SHP77 (cell line): ENCODE measurements at regions not wholly inside any gene's neighbourhood (a gene's known extent, or its start where the extent isn't known, plus 50 kb on each side); places are given as distances from the start of the nearest gene placed in this dataset.
A peak's percentile ranks its signal among the peaks of the same experiment; 100 is the strongest.
"Not testable (repeated sequence)": the region's sequence is repeated elsewhere in the genome, so short reads cannot be mapped to it uniquely, and the experiment has no call there.

Experiments
- DNase-seq, 2 experiments: peaks; one replicate each; lab custom pipeline; 2025; lab: John Stamatoyannopoulos, UW

DNA sequence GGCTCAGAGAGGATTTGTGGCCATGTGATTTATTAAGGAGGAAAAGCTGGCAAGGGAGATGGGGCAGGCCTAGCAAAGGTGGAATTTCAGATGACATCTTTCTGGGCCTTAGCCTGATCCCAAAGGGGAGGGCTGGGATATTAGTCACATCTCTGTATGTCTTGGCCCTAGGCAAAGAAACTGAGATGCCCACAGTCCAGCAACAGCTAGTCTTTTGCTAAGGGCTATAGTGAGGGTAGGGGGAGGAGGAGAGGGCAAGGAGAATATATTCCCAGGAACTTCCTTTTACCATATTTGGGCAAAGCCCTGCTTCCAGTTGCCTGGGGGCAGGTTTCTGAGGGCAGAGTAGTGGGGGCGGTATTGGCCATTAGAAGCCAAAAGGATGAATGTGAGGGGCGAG lies 209.8 kb upstream of the NR3C2 start:
- no peak for DNase-seq

DNA sequence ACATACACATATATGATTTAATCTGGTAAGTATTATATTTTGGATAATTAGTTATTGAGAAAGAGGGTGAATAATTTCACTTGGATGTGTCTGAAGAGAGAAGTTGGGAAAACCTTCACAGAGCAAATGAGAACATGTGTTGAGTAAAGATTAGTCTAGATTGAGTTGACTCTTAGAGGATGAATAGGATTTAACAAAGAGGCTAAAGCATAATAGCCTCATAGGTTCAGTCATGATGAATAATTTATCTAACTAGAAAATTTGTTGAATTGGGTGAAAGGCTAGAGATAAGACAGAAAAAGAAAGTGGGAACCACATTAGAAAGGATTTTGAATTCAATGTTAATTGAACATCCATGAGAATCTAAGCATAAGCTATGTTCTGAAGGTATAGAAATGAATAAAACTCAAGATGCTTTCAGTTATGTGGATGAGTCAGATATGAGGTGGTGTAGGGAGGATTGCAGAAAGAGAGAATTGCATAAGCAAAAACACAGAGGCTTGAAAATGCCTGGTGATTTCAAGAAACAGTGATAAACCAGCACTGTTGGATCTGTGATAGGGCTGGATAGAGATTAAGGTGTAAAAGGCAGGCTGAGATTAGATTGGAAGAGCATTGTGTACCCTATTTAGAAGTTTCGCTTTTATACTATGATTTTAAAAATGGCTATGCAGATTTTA lies 207.6 kb upstream of the NR3C2 start:
- no peak for DNase-seq

DNA sequence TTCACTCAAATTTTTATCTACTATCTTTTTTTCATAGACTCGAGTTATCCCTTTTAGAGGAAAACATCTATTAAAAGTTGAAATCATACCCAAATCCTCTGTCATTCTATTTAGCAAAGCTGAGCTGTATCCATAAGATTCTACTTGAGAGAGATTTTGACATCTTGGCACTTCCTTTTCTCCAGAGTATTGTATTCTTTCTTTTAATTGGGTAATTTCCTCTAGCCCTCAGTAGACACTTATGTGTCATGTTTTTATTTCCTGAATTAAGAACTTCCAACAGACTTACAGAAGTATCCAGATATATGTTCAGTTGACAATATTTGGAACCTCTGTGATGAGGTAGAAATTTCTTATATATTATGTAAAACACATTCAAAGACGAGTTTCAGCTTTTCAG lies 201.6 kb upstream of the NR3C2 start:
- DNase-seq, result no peak

DNA sequence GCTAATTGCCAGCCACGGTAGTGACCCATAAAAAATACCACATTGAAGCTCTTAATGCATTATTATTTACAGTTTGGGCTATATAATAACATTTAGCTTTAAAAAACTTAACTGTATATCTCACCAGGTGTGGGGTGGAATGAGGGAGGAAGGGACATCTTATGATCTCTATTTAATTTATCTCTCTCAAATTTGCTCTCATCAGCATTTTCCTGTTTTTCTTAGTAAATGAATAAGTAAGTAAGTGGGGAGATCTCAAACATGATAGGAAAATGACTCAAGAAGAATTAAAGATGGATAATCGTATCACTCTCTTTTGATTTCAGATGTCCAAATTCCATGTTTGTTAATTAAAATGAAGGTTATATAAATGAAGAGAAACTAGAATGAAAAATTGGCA lies 200.7 kb upstream of the NR3C2 start:
- DNase-seq, result no peak

DNA sequence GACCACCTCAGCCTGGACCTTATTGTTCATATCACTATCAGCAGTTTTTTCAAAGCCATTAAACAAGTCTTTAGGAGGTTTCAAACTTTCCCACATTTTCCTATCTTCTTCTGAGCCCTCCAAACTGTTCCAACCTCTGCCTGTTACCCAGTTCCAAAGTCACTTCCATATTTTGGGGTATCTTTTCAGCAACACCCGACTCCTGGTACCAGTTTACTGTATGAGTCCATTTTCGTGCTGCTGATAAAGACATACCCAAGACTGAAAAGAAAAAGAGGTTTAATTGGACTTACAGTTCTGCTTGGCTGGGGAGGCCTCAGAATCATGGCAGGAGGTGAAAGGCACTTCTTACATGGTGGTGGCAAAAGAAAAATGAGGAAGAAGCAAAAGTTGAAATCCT lies 195.9 kb upstream of the NR3C2 start:
- DNase-seq, result not testable (repeated sequence)

DNA sequence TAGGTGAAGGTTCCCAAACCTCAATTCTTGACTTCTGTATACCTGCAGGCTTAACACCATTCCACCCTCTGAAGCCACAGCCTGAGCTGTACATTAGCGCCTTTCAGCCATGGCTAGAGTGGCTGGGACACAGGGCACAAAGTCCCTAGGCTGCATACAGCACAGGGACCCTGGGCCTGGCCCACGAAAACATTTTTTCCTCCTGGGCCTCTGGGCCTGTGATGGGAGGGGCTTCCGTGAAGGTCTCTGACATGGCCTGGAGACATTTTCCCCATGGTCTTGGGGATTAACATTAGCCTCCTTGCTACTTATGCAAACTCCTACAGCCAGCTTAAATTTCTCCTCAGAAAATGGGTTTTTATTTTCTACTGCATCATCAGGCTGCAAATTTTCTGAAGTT lies 195.2 kb upstream of the NR3C2 start:
- not testable (repeated sequence) for DNase-seq

DNA sequence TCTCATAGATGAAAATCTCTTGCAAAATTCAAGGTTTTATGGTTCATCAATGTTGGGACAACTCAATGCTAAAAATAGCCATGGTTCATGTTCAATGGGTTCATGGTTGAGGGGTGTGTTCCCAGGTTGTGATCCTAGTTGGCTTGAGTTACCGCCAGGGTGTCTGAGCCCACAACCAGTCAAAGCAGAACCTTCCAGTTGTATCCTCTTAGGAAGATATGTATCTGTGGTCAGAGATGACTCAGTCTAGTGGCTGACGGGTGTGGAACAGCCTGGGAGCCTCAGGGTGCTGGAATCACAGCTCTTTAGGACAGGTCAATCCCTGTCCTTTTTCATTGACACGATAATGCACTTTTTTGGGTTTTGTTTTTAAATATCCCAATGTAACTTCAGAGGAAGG lies 192.3 kb upstream of the NR3C2 start:
- DNase-seq, result no peak

DNA sequence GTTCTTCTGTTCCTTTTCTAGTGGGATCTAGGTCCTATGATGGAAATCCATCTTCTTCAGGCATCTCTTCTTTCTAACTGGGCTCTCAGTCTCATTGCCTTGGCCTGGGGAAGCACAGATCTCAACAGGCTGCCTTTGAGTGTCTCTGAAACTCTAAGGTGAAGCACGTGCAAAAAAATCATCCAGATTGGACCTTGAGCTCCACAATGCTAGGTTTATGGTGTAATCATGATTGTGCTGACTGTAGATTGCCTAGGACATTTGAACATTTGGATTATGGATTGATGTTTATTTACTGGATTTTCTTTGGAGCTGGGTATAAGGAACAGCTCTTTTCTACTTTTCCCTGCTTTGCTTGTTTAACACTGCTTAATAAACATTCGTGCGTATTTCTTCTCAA lies 191.5 kb upstream of the NR3C2 start:
- no peak for DNase-seq

DNA sequence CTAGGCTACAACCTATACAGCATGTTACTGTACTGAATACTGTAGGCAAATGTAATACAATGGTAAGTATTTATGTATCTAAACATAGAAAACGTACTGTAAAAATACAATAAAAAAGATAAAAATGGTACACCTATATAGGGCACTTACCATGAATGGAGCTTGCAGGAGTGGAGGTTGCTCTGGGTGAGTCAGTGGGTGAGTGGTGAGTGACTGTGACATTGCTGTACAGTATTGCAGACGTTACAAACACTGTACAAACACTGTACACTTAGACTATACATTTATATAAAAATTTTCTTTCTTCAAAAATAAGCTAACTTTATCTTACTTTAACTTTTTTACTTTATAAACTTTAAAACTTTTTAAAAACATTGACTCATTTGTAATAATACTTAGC lies 190.3 kb upstream of the NR3C2 start:
- DNase-seq, result no peak

DNA sequence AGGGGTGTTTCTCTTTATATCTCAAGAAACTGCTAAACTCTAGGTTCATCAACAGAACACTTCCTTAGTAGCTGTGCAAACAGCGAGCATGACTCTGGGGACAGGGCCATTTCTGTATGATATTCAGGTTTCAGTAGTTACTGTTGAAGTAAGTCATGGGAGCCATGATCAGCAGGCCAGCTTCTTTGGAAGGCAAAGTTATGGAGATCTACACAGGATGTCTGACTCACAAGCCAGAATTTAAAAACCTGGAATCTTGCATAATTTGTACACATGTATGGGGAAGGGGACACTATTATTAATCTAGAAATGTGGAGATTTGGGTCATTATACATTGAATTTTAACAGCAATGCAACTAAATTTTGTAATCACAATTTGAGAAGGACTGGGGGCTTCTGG lies 187.8 kb upstream of the NR3C2 start:
- no peak for DNase-seq

DNA sequence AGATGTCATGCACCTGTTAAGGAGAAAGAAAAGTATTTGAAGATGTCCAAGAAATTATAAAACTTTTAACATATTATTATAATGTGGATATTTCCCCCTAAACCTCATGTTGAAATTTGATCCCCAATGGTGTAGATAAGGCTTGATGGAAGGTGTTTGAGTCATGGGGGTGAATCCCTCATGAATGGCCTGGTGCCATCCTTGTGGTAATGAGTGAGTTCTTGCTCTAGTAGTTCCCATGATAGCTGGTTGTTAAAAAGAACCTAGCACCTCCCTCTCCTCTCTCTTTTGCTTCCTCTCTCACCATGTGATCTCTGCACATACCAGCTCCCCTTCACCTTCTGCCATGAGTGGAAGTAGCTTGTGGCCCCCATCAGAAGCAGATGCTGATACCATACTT lies 176.6 kb upstream of the NR3C2 start:
- no peak for DNase-seq

DNA sequence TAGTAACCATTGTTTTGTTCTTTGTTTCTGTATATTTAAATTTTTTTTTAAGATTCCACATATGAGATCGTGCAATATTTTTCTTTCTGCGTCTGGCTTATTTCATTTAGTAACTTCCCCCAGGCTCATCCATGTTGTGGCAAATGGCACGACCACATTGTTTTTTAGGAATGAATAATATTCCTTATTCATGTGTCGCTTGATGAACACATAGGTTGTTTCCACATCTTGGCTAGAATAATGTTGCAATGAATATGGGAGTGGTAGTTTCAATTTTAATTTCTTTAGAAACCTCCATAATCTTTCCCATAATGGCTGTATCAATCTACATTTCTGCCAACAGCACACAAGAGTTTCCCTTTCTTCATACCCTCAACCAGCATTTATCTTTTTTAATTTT lies 166.8 kb upstream of the NR3C2 start:
- DNase-seq, result no peak

DNA sequence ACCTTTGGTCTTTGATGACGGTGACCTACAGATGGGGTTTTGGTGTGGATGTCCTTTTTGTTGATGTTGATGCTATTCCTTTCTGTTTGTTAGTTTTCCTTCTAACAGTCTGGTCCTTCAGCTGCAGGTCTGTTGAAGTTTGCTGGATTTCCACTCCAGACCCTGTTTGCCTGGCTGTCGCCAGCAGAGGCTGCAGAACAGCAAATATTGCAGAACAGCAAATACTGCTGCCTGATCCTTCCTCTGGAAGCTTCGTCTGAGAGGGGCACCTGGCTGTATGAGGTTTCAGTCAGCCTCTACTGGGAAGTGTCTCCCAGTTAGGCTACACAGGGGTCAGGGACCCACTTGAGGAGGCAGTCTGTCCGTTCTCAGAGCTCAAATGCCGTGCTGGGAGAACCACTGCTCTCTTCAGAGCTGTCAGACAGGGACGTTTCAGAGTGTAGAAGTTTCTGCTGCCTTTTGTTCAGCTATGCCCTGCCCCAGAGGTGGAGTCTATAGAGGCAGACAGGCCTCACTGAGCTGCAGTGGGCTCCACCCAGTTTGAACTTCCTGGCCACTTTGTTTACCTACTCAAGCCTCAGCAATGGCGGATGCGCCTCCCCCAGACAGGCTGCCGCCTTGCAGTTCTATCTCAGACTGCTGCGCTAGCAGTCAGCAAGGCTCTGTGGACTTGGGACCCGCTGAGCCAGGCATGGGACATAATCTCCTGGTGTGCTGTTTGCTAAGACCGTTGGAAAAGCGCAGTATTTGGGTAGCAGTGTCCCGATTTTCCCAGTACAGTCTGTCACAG lies 156.4 kb upstream of the NR3C2 start:
- DNase-seq, result peak; percentile 1 to 24

DNA sequence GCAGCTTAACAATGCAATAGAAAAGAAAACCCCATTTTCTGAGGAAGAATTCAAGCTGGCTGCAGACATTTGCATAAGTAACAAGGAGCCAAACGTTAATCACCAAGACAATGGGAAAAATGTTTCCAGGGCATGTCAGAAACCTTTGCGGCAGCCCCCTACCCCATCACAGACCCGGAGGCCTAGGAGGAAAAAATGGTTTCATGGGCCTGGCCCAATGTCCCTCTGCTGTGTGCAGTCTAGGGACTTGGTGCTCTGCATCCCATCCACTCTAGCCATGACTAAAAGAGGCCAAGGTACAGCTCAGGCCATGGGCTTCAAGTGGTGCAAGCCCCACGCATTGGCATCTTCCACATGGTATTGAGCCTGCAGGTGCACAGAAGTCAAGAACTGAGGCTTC lies 147.0 kb upstream of the NR3C2 start:
- DNase-seq, result no peak

DNA sequence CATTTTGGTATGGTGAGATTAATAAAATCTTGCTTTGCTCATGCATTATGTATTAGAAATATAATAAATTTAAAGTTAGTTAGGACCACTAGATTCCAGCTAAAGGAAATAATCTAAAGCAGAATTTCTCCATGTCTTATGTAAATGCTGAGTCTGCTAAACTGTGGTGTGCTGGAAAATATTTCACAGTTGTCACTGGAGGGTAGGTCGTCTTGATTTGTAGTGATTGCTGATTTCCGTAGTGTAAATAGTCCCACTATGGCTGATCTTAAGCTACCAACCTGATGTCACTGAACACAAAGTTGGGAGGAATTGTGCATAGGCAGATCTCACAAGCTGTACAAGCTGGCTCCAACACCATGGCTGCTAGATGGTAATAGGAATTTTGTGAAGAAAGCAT lies 133.4 kb upstream of the NR3C2 start:
- no peak for DNase-seq

DNA sequence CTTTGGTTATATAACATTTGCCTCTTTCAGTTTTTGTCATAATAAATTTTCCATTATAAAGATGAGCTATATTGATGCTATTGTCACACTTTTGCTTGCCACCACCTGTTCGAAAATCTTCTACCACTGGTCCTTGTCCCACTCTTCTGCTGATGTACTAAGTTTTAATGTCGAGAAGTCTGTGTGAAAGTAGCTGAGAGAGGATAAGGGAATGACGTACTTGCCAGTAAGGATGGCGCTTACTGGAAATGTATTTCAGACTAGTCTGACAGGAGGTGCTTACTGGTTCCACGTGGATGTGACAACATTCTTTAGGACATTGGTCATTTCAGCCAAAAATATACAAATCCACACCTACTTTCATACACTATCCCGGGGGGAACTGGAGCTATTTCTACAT lies 132.7 kb upstream of the NR3C2 start:
- no peak for DNase-seq

DNA sequence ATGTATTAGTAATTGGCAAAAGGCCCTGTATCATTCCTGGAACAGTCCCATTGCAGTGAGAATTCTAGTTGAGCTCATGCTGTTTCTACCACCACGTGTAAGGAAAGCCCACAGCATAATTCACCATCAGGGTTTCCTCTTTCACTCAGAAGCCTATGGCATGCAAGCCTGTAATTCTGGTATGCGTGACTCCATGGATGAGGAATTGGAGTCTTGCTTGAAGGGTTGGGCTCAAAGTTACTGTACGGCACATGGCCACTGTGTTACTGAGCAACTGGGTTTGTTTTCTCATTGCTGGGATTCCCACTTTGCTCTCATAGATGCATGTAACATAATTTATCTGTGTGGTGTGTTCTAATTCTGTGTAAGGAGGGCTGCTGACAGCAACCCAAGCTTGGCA lies 132.3 kb upstream of the NR3C2 start:
- DNase-seq, result no peak

DNA sequence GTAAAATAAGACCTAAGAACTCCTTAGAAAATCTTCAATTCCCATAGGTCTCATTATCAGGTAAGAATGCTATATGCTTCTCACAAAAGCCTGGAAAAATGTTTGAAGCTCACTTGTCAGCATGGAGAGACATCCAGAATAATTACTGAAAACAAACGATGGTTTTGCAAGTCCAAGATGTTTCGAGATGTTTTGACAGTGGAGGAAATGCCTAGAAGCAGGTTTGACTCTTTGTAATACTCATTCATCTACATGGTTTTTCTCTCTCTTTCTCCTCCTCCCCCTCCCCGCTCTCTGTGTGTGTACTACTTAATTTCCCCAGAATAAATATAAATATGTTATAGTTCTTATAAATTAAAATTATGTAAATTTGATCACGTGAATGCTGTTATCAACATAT lies 131.9 kb upstream of the NR3C2 start:
- DNase-seq, result no peak

DNA sequence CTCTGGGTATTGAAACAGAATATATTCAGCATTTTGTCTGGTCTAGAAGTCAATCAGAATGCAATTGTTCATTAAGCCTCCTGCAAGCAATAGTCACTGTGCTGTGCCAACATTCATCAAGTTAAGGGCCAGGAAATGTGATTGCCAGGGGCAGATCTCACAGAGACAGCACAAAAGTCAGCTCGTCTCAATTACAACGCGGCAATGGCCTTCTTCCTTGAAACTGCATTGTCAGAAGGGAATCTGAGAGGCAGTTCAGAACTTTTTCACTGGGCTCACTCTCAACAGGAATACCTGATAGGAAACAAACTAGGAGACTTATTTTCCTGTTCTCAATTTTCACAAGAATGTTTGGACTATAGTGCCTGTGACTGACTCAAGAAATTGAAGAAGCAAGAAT lies 131.1 kb upstream of the NR3C2 start:
- DNase-seq, result no peak

DNA sequence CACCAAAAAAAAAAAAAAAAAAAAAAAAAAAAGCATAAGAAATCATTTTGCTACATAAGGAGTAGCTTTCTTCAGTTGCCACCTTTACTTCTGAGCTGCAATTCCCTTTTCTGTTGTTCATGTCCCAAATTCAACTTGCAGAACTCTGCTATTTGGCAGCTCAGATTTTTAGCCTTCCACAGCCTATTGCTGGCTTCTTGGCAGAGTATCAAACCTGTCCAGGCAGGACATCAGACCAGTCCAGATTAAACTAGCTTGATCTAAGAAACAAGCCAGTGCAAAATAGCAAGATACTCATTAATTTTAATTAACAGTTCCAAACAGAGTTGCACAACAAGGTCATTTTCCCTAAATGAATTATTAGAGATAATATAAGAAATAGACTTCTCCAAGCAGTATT lies 123.6 kb upstream of the NR3C2 start:
- no peak for DNase-seq

DNA sequence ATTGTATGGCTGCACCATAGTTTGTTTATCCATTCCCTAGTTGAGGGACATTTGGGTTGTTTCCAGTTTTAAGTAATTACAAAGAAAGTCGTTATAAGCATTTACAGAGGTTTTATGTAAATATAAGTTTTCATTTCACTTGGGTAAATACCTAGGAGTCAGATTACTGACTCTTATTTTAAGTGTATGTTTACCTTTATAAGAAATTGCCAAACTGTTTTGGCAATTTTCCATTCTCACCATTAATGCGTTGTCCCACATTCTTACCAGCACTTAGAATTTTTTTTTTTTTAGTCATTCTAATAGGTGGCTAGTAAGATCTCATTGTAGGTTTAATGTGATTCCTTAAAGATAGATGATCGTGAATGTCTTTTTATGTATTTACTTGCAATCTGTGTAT lies 121.5 kb upstream of the NR3C2 start:
- DNase-seq, result no peak

DNA sequence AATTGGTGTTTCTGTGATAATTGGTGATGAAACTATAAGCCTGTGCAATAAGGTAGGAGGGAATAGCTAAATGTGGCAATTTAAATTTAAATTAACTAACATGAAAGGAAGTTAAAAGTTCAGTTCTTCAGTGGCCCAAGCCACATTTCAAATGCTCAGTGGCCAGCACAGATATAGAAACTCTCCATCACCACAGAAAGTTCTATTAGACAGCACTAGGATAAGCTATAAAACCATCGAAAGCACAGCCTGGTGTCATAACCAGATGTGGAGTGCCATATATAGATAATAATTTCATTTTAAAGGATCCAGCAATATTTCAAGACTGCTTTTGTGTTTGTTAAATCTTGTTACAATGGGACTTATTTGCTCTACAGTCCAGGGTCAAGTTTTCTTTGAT lies 119.3 kb upstream of the NR3C2 start:
- DNase-seq, result no peak

DNA sequence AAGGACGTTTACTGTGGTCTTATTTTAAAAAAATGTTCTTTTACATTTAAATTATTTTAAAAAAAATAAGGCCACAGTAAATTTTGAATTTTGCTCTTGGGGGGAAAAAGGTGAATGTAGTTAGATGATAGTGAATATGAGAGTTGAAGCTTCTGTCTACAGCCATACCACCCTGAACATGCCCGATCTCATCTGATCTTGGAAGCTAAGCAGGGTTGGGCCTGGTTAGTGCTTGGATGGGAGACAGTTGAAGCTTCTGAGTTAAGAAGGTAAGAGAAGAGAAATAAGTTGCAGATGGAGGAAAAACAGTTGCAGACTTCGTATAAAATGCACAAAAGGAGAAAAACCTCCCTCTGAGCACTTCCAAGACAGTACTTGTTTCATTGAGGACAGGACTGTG lies 115.6 kb upstream of the NR3C2 start:
- no peak for DNase-seq

DNA sequence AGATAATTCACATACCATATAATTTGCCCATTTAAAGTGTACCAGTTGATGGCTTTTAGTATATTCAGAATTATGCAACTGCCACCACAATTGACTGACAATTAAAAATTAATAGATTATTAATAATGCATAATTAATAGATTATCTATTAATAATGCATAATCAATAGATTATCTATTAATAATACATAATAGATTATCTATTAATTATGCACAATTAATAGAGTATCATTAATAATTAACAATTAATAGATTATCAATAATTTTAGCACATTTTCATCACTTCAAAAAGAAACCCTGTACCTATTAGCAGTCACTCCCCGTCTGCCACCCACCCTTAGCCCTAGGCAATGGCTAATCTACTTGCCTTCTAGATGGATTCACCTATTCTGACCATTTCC lies 108.6 kb upstream of the NR3C2 start:
- no peak for DNase-seq
